ENCODE measurements at regions not wholly inside any gene's neighbourhood (a gene's known extent, or its start where the extent isn't known, plus 50 kb on each side); places are given as distances from the start of the nearest gene placed in this dataset.

DNA sequence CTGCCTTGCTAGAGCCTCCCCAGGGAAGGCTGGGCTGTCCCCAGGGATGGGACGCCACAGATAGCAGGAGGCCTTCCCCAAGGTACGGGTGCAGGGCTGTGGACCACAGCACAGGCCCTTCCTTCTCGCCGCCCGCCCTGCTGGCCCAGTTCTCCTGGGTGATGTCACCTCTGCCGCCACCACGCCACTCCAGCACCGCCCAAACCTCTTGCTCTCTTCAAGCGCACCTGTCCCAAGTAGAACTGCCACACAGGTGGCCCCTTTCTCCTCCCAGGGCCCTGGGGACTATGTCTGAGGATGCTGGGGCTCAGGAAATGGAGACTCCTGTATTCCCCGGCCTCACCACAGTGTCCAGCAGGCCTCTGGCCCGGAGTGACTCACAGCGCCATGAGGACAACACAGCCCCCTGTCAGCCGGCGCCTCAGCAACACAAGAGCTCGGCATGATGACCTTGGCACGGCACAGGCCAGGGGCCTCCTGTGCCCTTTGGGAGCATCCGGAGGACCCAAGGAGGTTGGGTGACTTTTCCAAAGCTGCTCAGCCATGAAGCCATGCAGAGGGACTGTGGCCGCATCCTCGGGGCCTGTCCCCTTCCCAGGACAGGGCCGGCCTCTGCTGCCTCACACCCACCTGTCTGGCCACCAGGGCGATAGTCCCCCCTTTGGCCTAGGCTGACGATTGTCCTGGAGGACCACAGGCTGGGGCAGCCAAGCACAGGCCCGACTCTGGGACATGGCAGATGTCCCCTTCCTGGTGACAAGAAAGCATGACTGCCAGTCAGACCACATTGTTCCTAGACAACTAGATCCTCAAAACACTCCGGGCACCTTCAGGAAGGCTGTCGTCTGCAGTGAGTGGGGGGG lies 1023.5 kb downstream of the BRD1 start:
- DNase-seq, result no peak

DNA sequence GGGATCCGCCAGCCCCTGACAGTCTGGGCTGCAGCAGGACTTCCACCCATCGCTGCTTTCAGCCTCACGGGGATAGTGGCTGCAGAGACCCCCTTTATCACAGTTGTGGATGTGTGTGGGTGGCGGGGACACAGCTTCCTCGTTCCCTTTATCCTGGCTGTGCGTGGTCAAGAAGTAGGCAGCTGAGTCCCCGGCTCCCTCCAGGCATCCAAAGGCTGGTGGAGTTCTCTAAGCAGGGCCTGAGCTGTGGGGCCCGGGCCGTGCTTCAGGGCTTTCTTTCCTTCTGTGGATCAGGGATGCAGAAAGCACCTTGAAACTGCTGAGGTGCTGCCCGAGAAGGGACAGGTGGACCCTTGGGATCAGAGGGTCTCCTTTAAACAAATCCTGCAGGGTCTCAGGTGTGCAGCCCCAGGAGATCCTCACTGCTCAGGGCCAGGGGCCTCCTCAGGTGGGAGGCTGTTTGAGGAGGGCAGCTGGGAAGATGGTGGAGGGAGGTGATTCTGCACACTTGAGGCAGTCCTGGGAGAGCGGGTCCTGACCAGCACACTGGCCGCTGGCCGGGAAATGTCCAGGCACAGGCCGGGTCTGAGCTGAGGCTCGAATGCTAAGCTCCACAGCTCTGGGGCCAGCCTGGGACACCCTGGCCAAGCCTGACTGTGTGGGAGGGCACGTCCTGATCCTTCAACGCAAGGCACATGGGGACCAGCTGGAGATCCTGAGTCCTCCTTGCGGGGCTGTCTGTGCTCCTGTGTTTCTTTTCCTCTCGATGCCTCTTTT lies 1024.3 kb downstream of the BRD1 start:
- DNase-seq, result no peak

DNA sequence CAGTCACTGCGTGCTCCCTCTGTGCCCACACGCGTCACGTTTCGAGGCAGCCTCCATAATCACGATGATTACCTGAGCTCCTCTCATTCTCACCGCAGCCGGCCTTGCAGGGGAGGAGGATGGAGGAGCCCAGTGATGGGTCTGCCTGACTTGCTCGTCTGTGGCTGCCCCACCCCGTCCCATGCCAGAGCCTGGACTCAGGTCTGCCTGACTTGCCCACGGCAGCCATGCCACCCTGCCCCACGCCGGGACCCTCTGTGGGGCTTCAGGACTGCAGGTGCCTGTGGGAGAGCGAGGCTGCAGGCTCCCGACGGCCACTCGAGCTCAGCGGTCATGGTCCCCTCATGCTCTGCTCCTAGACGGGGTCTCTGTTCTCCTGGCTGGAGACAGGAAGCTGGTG lies 1025.1 kb downstream of the BRD1 start:
- DNase-seq, result no peak

DNA sequence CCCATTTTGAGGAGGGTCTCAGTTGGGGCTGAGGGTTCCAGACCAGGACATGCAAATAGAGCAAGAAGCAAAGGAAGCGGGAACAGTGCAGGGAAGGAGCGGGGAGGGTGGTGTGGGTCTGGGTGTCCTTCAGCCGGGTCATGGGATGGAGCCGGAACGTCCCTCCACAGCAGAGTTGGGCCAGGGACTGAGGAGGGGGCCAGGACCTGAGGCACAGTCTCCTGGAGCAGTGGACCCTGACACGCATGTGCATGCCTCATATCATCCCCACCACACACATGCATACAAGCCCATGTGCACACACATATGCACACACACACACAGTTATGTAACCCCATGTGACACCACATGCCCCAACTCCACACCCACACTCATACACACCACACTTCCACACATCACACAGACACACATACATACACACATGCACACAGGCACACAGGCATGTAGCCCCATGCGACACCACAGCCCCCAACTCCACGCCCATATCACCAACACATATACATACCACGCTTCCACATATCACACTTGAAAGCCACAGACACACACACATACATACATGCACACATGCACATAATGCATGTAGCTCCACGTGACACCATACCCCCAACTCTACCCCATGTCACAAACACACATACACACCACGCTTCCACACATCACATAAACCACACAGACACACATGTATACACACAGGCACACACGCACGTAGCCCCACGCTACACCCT lies 1026.6 kb downstream of the BRD1 start:
- no peak for DNase-seq

DNA sequence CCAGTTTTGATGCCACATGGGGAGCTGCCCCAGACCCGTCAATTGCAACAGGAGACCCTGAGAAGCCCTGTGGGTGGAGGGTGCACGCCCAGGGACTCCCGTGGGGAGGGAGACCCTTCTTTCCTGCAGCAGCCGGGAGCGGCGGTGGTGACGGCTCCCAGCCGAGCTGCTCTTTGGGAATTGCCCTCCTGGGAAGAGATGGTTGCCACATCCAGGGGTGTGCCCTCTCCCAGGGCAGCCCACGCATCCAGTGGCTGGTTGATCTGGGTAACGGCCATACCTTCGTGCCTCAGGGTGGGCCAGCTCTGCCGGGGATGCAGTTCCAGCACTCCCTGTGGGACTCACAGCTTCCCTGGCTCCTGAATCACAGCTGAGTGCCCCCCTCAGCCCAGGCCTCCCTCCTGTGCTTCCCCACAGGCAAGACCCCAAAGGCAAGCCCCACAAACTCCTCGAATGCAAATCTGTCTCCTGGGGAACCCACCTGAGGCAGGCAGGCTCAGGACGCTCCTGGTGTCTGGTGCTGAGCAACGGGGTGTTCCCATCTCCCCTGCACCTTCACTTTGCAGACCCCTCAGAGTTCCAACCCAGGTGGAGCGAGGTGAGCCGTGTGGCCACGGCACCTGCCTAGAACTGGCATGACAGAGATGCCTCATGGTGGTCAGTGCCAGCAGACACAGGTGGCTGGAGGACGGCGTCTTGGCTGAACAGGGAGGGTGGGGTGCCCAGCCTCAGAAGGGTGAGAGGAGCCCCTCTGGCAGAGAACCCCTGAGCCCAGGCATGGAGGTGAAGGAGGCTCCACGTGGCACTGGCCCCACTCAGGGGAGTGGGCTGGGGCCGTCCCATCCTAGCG lies 1027.4 kb downstream of the BRD1 start:
- no peak for DNase-seq

DNA sequence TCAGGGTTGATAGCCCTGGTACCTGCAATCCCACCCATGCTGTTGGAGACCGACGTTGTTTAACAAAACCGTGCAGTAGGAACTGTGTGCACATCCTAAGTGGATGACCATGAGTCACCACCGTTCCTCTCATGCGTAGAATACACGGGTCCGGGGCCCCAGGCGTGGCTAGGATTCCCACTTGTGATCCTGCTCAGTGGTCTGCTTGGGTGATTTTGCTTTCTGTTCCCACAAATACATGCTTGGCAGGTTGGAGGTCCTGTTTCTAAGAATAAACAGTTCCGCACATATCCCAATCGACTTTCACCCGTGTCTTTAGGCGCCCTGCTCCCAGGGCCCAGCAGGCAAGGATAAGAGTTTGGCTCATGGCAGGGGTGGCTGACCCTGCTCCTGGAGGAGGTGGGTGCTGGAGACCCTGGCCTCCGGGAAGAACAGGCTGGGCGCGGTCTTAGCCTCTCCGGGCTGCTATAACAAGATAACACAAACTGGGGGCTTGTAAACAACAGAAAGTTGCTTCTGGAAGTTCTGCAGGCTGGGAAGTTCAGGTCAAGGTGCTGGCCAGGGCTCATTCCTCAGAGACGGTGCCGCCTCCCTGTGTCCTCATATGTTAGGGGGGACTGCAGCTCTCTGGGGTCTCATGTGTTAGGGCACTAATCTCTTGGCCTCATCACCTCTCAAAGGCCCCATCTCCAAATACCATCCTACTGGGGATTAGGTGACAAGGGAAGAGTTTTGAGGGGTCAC lies 1028.3 kb downstream of the BRD1 start:
- DNase-seq, result no peak

DNA sequence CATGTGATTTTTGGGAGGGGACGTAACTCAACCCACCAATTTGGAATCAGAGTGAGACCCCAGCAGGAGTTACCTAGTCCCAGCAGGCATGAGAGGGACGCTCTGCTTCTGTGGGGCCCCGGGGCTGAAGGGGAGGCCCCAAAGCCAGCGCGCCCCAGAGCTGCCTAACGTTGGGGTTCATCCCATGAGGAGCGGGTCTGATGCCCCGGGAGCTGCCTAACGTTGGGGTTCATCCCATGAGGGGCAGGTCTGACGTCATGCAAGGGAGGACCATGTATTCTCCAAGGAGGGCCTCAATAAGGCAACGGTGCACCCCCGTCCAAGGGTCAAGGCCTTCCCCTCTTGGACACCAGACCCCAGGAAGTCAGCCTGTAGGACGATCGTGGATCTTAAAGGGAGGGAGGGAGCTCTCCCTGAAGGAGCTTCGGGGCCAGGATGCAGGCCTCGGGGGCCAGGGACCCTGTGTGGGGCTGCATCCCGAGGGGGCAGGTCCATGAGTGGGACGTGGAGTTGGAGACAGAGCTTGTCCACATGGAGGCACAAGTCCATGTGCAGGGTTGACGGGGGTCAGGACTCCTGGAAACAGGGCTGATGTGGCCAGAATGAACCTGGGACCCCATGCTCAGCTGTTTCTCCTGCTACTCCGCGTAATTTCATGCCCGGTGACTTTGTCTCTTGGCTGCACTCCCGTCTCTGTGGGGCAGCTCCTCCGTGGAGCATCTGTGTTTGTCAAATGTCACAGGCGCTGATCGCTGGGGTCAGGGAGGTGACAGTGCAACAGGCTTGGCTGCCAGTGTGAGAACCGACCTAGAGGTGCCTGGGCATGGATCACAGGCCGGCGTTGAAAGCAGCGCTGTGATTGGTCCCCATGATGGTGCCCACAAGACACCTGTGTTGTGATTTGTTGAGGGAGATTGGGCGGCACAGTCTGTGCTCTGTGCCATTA lies 1029.1 kb downstream of the BRD1 start:
- DNase-seq, result no peak

DNA sequence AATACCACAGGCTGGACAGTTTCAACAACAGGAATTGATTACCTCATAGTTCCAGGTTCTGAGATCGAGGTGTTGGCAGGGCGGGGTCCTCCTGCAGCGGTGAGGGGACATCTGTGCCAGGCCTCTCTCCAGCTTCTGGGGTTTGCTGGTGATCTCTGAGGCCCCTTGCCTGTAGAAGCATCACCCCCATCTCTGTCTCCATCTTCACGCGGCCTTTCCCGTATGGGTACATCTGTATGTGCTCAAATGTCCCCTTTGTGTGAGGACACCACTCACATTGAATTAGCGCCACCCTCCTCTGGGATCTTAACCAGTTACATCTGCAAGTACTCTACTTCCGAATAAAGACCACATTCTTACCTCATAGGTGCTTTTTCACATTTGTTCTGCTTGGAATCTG lies 1029.9 kb downstream of the BRD1 start:
- DNase-seq, result no peak

DNA sequence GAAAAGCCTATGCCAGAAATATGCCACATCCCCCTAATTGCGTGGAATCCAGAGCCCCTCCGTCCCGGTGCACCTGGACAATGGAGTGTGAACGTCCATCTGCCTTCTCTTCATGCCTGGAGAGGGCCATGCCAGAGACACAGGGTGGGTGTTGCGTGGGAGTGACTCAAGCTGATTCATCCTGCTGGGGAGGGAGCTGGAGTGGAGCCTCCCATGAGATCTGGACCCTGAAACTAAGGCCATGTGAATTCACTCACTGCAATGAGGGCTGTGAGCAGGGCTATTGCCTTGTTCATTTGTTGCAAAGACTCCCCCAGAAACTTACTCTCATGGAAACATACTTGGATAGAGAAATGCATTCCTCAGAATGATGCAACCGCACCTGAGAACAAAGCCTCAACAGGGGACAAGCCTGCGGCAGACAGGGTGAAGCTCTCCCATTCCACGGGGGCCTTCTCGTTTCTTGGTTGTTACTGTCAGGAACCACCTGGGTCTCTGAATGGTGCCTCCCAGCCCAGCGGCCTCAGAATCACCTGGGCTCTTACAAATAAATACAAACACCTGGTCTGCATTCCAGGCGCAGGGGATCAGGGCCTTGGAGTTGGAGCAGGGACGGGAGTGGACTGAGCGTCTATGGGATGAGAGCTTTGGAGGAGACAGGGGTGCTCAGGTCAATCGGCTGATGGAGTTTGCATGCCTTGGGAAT lies 1031.2 kb downstream of the BRD1 start:
- no peak for DNase-seq

DNA sequence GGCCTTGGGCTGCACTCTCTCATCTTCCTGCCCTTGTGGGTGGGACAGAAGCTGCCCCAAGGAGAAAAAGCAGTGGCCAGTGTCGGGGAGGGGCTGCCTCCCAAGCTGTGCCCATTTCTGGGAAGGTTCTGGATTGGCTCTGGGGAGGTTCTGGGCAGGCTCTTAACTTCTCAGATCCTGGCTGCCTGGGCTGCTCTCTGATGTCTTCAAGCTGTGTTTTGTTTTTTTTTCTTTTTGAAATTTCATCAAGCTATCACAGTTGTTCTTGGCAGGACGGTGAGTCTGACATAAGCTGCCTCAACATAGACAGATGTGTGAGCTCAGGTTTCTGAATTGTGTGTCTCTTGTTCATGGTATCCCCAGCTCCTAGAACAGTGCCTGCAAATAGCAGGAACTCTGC lies 1032.0 kb downstream of the BRD1 start:
- DNase-seq, result no peak

DNA sequence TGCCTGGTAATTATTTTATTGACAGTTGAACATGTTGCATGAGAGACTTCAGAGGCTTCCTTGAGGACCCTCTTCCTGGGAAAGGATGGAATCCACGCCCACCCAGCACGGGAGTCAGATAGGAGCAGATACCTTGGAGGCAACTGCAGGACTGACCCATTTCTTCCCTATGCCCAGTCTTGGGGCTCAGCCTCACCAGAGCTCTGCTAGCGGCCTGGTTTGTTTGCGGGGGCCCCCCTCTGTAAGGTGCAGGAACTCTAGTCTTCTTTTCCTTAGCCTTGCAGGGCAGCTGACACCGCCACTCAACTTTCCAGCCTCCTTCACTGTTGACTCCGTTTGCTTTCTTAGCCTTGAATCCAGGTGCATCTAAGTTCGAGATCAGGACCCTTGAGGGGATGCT lies 1032.8 kb downstream of the BRD1 start:
- DNase-seq, result no peak

DNA sequence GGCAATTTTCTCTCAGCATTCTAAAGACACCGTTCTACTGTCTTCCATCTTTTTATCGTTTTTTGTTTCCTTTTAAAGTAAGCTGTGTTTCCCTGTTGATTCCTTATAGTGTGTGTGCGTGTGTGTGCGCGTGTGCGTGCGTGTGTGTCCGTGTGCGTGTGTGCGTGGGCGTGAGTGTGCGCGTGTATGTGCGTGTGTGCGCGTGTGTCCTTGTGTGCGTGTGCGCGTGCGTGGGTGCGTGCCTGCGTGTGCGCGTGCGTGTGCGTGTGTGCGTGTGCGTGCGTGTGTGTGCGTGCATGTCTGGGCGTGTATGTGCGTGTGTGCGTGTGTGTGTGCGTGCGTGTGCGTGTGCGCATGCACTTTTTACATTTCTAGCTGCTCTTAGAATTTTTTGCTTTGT lies 1033.7 kb downstream of the BRD1 start:
- DNase-seq, result no peak

DNA sequence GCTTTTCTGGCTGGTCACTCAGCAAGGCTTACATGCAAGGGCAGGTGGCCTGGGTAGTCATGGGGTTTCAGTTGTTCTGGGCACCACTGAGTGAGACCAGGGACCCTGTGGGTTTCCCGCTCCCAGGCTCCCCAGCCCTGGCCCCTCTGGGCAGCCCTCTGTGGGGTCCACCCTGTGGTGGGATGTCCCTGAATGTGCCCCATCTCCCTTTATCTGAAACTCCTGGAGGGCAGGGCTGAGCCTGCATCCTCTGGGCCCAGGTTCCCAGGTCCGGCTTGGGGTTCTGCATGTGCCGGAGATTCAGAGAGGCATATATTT lies 1041.0 kb downstream of the BRD1 start:
- DNase-seq, result no peak

DNA sequence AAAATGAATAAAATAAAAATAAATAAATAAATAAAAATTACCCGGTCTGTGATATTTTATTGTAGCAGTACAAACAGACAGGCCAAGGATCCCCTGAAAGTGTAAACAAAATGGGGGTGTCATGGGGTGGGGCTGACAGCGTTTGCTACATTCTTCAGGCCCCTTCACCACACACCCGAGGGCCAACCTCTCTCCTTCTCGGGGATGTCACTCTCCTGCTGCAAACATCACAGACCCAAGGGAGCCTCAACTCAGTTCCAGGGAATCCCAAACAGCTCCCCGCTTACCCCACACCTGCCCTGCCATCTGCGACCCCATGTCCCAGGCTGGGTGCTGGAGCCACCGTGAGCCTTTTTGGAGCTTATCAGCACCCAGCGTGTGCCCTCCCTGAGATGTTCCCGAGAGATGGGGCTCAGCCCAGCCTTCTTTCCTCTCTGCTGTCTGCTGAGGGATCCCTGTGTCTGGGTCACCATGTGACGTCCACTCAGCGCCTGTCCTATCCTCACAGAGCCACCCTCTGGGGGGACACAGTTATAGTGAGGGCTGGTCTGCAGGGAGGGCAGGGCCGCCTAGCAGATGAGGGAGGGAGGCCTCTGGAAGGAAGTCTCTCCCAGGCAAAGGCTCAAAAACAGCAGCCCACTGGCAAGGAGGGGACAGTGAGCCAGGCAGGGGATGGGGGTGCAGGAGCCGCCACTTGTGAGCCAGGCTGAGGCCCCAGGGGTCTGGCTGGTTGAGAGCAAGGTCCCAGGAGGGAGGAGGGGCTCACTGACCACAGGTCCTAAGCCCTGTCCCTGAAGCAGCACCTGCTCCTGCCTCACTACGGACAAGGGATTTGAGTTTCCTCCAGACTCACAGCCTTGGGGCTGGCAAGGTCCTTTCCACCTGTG lies 1041.6 kb downstream of the BRD1 start:
- DNase-seq, result no peak

DNA sequence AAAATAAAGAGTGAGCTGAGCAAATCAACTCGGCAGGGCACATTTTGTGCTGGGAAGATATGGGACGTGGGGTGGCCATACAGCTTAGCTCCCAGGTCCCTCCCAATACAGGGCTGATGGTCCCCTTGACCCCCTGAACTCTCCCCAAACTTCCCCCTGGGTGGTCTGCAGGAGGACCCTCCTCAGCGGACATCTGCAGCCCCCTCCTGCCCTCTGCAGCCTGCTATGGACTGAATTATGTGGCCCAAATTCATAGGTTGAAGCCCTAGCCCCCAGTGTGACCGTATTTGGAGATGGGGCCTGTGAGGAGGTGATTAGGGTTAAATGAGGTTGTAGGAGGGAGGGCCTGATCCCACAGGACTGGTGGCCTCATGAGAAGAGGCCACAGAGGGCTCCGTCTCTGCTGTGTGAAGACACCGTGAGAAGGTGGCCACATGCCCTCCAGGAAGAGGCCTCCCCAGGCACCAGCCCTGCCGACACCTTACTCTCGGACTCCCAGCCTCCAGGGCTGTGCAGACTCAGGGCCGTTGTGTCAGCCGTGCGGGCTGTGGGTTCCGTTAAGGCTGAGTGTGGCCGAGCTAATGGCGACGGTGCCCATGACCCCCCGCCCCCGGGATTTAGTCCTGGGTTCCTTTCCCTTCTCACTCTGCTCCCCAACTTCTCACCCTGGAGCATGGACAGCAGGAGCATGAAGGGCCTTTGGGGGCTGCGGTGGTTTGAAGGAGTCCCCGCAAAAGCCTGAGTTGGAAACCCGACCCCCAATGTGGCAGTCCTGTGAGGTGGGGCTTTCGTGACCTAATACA lies 1042.8 kb downstream of the BRD1 start:
- DNase-seq, result no peak

DNA sequence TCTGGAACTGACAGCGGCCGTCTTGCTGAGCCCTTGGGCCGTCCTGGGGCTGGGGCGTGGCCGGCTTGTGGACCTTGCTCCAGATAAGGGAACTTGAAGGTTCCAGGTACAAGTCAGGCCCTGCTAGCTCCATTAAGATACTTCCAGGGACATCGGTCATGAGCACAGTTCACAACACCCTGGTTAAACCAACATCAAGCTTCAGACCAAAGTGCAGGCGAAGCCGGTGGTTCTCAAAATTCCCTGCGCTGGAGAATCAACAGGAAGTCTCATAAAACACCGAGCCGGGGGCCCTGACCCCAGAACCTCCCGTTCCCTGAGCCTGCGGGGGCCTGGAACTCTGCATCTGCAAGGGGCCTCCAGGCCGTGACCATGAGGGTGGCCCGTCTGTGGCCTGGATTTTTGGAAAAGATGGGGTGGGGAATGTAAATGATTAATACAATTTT lies 1043.8 kb downstream of the BRD1 start:
- no peak for DNase-seq

DNA sequence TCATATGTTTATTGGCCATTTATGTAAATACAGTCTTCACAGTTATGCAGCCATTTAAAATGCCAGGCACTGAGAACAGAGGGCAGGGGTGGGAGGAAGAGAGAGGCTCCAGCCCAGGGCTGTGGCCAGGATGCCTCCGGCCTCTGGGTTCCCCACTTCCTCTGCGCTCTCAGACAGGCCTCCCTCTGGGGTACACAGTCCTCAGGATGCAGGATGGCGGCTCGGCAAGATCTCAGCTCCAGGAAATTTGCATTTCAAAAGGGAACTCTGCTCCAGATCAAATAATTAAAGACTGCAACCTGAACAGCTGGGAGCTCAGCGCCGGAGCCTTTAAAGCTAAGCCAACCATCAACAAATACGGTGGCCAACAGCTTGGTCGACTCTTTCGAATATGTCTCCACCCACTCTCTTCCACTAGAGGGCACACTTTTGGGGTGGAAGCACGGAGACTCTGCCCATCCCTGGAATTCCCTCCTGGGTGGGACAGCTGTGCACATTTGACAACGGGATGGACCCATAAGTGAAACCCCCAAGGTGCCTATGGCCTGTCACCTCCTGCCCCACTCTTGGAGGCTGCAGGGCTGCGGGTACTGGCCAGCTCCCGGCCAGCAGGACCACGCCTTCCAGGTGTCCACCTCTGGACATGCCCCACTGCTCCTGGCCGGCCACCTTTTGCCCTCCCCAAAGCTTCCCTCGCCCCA lies 1044.7 kb downstream of the BRD1 start:
- no peak for DNase-seq

DNA sequence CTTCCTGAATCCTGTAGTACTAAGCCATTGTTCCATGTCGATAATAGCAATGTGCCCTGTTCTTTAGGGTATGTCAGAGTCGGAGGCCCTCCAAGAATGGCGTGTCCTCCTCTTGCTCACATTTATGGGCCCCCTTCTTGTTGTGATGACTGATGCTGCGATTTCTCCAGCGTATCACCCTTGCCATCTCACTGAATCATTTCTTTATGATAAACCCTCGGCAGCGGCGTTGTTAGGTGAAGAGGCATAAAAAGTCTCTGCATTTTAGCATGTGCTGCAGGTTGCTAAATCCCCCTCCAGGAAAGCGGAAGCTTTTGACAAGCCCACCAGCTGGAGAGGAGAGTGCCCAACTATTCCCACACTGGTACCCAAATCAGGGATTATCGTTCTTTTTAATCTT lies 1045.3 kb downstream of the BRD1 start:
- no peak for DNase-seq

All from GOT3 (cell line).